RKO (cell line): ENCODE measurements at regions not wholly inside any gene's neighbourhood (a gene's known extent, or its start where the extent isn't known, plus 50 kb on each side); places are given as distances from the start of the nearest gene placed in this dataset.
"Not testable (repeated sequence)": the region's sequence is repeated elsewhere in the genome, so short reads cannot be mapped to it uniquely, and the experiment has no call there.

ENCODE experiments used
- DNase-seq: peaks from one replicate; pipeline ENCODE4 v3.0.0-alpha.2; 2016; ENCODE audit warnings: low spot score

GRCh38 chr2:7530001-7530400 is 612.8 kb downstream of the RNF144A start:
- no peak for DNase-seq

DNA sequence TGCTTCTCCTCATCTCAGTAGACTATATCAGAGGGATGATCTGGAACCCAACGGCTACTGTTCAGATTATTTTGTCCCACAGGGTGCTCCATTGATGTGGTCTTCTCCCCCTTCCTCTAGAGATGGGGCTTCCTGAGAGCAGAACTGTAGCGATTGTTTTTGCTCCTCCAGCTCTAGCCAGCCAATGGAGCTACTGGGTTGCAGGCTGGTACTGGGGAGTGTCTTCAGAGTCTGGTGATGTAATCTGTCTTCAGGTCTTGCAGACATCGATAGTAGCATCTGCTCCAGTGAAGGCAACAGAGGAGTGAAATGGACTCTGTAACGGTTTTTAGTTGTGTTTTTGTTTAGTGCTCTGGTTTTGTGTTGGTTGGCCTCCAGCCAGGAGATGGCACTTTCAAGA is 621.9 kb downstream of the RNF144A start:
- DNase-seq = no peak

- DNase-seq = no peak
Observed at GRCh38 chr2:7539760-7540159, 622.5 kb downstream of the RNF144A start.

DNA sequence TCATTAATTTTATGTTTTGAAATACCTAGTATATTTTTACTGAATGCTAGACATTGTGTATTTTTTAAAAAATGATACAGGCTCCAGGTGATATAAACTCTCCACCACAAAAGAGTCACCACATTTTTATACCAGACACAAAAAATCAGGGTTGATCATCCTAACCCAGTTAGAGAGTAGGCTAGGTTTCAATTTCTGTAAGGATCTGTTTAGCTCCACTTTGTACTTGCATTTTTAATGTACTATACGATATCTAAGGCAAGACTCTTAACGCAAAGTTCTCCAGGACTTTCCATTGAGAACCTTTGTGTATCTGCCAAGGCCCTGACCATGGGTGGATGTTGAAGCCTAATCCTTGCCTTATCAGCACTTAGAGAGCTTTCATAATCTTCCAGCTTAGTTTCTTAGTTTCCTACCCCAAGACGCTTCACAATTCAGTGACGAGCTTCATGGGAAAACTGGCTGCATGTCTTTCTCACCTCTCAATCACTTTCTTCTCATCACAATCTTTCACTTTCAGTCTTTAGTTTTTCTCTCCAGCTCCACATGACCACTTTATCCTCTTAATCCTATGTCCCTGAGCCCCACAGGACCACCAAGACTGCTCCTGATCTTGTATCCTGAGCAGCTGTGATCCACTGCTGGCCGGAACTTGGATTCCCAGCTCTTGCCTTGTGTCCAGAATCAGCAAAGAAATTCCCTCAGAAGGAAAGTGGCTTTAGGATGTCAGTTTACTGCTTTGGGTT is 635.8 kb downstream of the RNF144A start:
- no peak for DNase-seq

DNA sequence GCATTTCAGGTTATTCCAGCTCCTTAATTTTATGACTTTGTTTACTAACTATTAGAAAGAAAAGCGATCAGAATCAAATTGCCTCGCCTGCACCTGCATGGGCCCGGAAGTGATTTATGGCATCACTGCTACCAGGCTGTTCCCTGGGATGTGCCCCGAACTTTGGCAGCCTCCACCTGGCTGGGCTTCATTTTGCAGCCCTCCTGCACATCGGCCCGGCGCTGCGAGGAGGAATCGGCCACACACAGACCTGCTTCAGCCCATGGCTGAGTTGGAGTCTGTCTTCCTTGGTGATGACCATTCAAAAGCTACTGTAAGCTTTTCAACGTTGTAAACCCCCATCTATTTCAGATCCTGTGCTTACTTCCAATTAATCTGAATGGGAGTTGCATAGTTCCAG is 638.0 kb downstream of the RNF144A start:
- no peak for DNase-seq

GRCh38 chr2:7557376-7557775 is 640.2 kb downstream of the RNF144A start:
- no peak for DNase-seq

DNA sequence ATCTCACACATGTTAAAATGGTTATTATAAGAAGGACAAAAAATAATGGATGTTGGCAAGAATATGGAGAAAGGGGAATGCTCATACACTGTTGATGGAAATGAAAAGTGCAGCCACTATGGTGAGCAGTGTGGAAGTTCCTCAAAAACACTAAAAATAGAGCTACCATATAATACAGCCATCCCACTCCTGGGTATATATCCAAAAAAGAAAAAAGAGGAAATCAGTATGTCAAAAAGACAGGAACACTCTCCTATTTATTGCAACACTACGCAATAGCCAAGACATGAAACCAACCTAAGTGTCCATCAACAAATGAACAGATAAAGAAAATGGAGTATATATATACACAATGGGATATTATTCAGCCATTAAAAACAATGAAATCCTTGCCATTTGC is 642.6 kb downstream of the RNF144A start:
- DNase-seq = no peak

DNA sequence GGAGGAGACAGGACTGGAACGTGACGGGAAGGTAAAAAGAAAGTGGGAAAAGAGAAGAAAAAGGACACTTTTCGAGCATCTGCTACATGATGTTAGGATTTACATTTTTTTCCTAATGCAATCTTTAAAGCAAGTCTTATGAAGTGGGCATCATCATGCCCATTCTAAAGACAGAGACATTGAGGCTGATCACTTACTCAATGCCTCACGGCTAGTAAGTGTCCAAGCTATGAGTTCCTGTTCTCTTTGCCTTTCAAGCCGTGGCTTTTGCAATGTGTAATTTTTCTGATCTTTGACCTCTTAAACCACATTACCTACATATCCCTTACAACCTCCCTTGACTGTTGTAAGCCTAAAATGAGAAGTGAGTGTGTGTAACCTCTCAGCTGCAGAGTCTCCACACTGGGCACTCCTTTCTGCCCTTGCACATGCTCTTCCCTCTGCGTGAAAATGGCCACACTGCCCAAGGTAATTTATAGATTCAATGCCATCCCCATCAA is 649.2 kb downstream of the RNF144A start:
- DNase-seq = no peak

- DNase-seq = not testable (repeated sequence)
Observed at GRCh38 chr2:7567116-7567515, 649.9 kb downstream of the RNF144A start.

- DNase-seq = no peak
Observed at GRCh38 chr2:7567646-7568045, 650.4 kb downstream of the RNF144A start.

DNA sequence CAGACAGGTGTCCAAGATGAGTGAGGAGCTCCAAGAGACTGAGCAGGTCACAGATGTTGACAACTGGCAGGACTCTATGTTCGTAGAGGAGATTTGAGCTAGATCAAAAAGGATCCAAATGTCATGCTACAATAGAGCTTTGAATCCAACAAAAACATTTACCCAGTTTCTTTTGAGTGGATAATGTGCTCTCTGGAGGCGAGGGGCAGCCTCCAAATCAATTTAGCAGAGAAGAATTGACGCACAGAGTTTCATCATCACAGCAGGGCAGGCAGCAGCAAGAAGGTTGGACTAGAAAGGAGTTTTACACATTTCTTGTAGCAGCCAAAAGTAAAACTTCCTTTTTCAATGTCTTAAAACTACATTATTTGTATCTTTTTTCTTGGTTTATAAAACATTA is 653.0 kb downstream of the RNF144A start:
- DNase-seq = no peak

DNA sequence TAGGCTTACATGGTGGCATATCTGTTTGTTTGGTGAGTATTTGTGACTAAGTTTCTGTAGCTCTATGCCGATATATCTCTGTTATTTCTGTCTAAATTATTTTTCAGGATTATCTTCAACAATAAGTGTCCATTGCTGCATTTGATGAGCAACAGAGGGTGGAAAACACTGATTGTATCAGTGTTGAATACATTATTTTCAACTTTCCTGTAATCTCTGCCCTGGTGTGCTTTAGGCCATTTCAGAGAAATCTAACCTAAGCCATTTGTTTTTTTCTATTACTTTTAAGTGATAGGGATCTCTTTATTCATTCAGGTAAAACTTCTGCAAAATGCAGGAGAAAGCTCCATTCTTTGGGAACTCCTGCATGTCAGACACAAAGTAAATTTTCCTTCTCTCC is 654.5 kb downstream of the RNF144A start:
- DNase-seq = no peak

- no peak for DNase-seq
Observed at GRCh38 chr2:7572450-7572849, 655.2 kb downstream of the RNF144A start.

DNA sequence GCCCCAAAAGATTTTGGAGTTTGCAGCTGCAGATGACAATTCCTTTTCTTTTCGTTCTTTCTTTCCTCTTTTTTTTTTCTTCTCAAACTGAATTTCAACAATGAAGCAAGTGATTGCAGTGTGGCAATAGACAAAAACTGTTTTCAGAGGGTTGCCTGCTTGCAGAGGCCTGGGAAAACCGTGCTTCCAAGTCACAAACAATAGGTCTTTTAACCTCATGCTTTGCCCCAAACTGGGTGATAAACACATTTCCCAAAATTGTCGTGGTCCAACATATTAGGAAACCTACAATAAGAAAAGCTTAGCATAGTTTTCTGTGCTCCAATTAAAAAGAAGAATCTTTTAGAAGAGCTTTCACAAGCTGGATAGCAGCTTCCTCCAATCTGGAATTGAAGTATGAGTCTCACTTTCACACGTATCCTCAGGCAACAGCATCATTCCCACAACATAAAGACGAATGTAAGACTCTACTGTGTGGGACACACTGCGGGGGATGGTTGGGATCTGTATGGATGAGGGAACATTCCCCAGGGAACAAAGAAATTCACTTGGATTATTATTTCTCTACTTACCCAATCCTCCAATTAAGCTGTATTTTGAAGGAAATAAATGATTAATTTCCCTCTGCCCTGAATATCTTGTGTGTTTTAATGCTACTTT is 656.1 kb downstream of the RNF144A start:
- DNase-seq = no peak

DNA sequence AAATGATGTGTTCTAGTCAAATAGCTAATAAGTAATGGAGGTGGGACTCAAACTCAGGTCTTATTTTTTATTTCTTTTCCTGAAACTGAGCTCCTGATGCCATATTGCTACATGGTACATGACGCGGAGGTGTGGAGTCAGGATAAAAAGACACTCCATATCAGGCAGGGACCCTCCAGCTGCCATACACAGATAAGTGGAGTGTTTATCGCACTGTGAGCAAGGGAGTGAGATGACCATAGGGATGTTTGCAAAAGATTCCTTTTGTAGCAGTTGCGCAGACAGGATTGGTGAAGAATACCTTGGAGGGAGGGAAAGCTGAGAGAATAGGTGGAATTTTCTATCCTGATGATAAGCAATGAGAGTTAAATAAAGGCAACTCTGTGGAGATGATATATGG is 657.2 kb downstream of the RNF144A start:
- DNase-seq = no peak

- no peak for DNase-seq
Observed at GRCh38 chr2:7577769-7578168, 660.6 kb downstream of the RNF144A start.

GRCh38 chr2:7584017-7584416 is 666.8 kb downstream of the RNF144A start:
- no peak for DNase-seq

DNA sequence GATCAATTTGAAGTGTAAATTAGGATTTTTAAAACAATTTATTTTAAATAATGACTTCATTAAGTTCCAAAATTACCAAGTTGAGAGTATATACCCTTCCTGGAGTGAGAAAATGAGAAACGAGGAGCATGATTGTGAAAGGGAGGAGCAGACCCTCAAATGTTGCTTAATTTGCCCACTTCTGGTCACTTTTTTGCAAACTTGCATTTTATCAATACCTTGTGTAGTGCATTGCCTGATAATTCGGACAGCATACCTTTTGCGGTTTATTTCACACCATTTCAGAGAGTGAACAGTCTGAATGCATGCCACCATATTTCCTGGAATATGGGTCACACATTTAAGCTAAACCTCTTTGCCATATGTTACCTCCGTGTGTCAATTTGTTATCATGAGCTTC is 669.7 kb downstream of the RNF144A start:
- no peak for DNase-seq

GRCh38 chr2:7588295-7588694 is 671.1 kb downstream of the RNF144A start:
- no peak for DNase-seq

DNA sequence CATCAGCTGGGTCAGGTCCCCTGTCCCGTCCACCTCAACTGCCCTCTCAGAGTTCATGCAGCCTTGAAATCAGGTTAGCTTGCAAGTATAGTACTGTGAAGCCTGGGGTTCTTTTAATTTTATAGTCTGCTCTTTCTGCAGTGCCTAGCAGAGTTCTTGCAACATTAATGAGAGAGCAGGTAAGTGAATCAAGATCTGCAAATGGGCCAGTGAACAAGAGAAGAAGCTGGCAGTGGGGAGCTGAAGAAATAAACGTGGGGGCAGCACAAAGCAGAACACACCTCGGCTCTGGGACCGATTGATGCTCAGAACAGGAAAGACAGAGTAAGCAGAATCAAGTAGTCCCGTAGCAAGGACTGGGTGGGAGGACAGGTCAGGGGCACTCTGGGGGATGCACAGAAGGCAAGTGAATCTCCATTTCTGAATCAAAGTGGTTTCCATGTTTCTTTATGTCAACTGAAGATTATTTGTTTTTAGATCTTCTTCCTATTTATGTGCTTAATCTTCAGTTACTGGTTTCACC is 675.5 kb downstream of the RNF144A start:
- no peak for DNase-seq

DNA sequence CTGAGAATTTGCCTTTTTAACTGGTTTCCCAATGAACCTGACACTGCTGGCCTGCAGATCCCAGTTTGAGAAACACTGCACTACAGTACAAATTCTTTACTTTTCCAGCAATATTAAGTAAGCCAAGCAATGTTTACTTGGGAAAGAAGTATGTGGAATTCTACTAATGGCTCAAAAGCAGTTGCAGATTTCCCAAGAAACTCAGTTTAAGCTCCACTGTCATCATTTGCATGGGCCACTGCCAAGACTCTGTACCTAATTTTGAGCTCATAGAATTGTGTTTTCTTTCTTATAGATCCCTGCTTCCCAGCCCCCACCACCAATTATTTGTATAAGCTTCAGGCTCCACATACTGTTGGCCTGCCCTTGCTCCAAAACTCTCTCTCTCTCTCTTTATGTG is 676.1 kb downstream of the RNF144A start:
- no peak for DNase-seq

DNA sequence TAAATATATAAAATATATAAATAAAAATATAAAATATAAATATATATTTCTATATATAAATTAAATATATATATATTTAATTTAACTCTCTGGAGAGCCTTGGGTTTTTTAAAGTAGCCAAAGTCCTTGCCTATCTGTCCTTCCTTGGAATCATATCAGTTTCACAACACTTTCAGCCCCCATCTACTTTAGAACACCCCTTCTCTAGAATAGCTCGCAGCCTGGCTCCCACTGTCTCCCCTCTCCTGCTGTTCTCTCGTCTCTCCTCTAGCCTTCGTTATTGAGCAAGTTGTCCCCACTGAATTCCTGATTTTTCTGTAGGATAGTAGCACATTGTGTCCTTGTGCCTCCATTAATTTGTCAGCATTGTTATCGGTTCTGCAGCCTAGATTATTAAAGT is 677.0 kb downstream of the RNF144A start:
- DNase-seq = no peak

GRCh38 chr2:7595206-7595605 is 678.0 kb downstream of the RNF144A start:
- no peak for DNase-seq

DNA sequence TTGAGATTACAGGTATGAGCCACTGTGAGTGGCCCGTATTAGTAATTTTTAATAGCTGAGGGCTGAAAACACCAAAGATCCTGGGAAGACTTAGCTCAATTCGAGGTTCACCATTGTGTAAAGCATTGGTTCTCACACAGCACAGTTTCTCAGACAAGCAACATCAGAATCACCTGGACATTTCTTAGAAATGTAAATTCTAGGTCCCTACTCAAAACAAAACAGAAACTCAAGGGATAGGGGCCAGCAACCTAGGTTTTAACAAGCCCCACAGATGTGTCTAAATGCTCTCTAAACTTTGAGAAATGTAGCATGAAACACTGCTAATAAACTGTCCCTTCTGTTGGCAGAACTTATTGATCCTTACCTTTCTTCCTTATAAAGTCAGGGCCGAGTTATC is 681.2 kb downstream of the RNF144A start:
- no peak for DNase-seq
